ENCODE measurements at regions not wholly inside any gene's neighbourhood (a gene's known extent, or its start where the extent isn't known, plus 50 kb on each side); places are given as distances from the start of the nearest gene placed in this dataset.
A peak's percentile ranks its signal among the peaks of the same experiment; 100 is the strongest.
"Not testable (repeated sequence)": the region's sequence is repeated elsewhere in the genome, so short reads cannot be mapped to it uniquely, and the experiment has no call there.

GRCh38 chr9:67288797-67289196, 296.4 kb upstream of the SPATA31A3 start:
- in situ Hi-C loops (cut with HindIII; ENCODE audit: low pct_unique_long_range_greater_than_20kb, low sequenced_read_pairs); H3K27ac ChIP-seq (ENCODE audit: low read length); H3K36me3 ChIP-seq (ENCODE audit: control insufficient read depth, insufficient read depth, low read length); BruUV-seq (replicated peaks); intact Hi-C loops (cut with micrococcal nuclease; ENCODE audit: unreplicated experiment); ATAC-seq; H3K27me3 ChIP-seq (ENCODE audit: control insufficient read depth, insufficient read depth, low read length); CTCF ChIA-PET; H3K9me3 ChIP-seq (ENCODE audit: control insufficient read depth, insufficient read depth, low read depth, low read length); DNase-seq (ENCODE audit: low read depth, low spot score); POLR2A ChIA-PET; H3K4me3 ChIP-seq (ENCODE audit: low read depth in 2 of 2, low read length in 2 of 2); H3K4me1 ChIP-seq (ENCODE audit: control insufficient read depth, insufficient read depth, low read length): not testable (repeated sequence)

DNA sequence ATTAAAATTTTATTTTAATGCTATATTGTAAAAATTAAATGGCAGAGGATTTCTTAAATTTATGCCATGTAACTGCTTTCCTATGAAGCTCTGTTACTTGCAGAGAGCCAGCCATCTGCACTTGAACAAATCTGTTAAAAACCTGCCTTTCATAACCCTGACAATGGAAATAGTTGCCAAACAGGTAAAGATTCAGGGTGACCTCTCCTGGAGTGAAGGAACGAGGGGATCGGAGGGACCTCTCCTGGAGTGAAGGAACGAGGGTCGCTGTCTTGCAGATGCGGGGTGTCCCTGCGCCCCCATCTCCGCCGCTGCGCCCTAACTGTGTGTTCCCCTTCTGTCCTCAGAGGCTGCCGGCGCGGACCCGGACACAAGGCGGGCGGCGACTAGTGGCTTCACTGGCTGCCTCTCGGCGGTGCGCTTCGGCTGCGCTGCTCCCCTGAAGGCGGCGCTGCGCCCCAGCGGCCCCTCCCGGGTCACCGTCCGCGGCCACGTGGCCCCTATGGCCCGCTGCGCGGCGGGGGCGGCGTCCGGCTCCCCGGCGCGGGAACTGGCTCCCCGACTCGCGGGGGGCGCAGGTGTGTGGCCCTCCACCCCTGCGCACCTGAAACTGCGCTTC, 295.9 kb upstream of the SPATA31A3 start:
- CTCF ChIA-PET; DNase-seq (ENCODE audit: low read depth, low spot score); in situ Hi-C loops (cut with HindIII; ENCODE audit: low pct_unique_long_range_greater_than_20kb, low sequenced_read_pairs); H3K27me3 ChIP-seq (ENCODE audit: control insufficient read depth, insufficient read depth, low read length); H3K4me3 ChIP-seq (ENCODE audit: low read depth in 2 of 2, low read length in 2 of 2); H3K27ac ChIP-seq (ENCODE audit: low read length); H3K4me1 ChIP-seq (ENCODE audit: control insufficient read depth, insufficient read depth, low read length); POLR2A ChIA-PET; BruUV-seq (replicated peaks); H3K36me3 ChIP-seq (ENCODE audit: control insufficient read depth, insufficient read depth, low read length); intact Hi-C loops (cut with micrococcal nuclease; ENCODE audit: unreplicated experiment); H3K9me3 ChIP-seq (ENCODE audit: control insufficient read depth, insufficient read depth, low read depth, low read length): not testable (repeated sequence)
- ATAC-seq = peak; percentile 83

DNA sequence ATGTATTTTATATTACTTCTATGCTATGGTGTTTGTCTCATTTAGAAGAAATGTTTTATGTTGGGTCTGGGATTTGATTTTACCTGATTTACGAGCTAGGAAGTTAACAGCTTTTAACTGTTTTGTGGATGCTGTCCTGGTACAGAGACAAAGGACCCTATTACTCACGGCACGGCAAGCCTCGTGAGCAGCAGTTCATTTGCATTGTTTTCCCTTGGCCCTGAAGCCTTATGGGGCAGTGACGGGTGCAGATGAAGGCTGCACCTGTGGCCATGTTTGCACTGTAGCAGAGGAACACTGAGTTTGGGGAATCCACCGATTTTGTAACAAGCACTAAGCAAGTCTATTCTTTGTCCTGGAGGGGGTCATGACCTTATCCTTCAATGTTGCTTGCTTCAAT, 291.9 kb upstream of the SPATA31A3 start:
- DNase-seq (ENCODE audit: low read depth, low spot score); H3K4me3 ChIP-seq (ENCODE audit: low read depth in 2 of 2, low read length in 2 of 2); H3K36me3 ChIP-seq (ENCODE audit: control insufficient read depth, insufficient read depth, low read length); H3K4me1 ChIP-seq (ENCODE audit: control insufficient read depth, insufficient read depth, low read length); H3K9me3 ChIP-seq (ENCODE audit: control insufficient read depth, insufficient read depth, low read depth, low read length); H3K27me3 ChIP-seq (ENCODE audit: control insufficient read depth, insufficient read depth, low read length); CTCF ChIA-PET; BruUV-seq (replicated peaks); in situ Hi-C loops (cut with HindIII; ENCODE audit: low pct_unique_long_range_greater_than_20kb, low sequenced_read_pairs); intact Hi-C loops (cut with micrococcal nuclease; ENCODE audit: unreplicated experiment); H3K27ac ChIP-seq (ENCODE audit: low read length); POLR2A ChIA-PET; ATAC-seq: not testable (repeated sequence)

DNA sequence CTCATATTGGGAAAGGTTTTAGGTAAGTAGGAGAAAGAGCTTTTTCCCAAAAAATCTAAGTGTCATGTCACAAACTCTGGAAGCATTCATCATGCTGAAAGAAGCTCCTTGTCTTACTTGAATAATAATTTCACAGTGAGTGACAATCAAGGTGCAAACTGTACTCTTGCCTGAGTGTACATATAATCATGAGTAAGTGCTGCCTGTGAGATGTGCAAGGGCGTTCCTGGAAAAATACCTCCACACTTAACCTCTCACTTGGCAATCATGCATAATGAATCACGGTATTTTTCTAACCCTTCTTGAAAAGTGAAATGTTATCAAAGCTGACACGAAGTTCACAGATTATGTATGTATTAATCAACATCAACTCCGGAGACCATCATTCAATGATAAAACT, 289.2 kb upstream of the SPATA31A3 start:
- H3K27me3 ChIP-seq (ENCODE audit: control insufficient read depth, insufficient read depth, low read length); H3K36me3 ChIP-seq (ENCODE audit: control insufficient read depth, insufficient read depth, low read length); BruUV-seq (replicated peaks); intact Hi-C loops (cut with micrococcal nuclease; ENCODE audit: unreplicated experiment); H3K9me3 ChIP-seq (ENCODE audit: control insufficient read depth, insufficient read depth, low read depth, low read length); in situ Hi-C loops (cut with HindIII; ENCODE audit: low pct_unique_long_range_greater_than_20kb, low sequenced_read_pairs); H3K4me3 ChIP-seq (ENCODE audit: low read depth in 2 of 2, low read length in 2 of 2); H3K27ac ChIP-seq (ENCODE audit: low read length); POLR2A ChIA-PET; ATAC-seq; H3K4me1 ChIP-seq (ENCODE audit: control insufficient read depth, insufficient read depth, low read length); CTCF ChIA-PET; DNase-seq (ENCODE audit: low read depth, low spot score): not testable (repeated sequence)

GRCh38 chr9:67269692-67270091, 277.3 kb upstream of the SPATA31A3 start:
- in situ Hi-C loops (cut with HindIII; ENCODE audit: low pct_unique_long_range_greater_than_20kb, low sequenced_read_pairs); H3K4me1 ChIP-seq (ENCODE audit: control insufficient read depth, insufficient read depth, low read length); H3K9me3 ChIP-seq (ENCODE audit: control insufficient read depth, insufficient read depth, low read depth, low read length); CTCF ChIA-PET; POLR2A ChIA-PET; ATAC-seq; H3K27me3 ChIP-seq (ENCODE audit: control insufficient read depth, insufficient read depth, low read length); H3K4me3 ChIP-seq (ENCODE audit: low read depth in 2 of 2, low read length in 2 of 2); BruUV-seq (replicated peaks); H3K27ac ChIP-seq (ENCODE audit: low read length); H3K36me3 ChIP-seq (ENCODE audit: control insufficient read depth, insufficient read depth, low read length); intact Hi-C loops (cut with micrococcal nuclease; ENCODE audit: unreplicated experiment); DNase-seq (ENCODE audit: low read depth, low spot score): not testable (repeated sequence)

GRCh38 chr9:67257894-67258293, 265.5 kb upstream of the SPATA31A3 start:
- H3K27ac ChIP-seq (ENCODE audit: low read length); H3K9me3 ChIP-seq (ENCODE audit: control insufficient read depth, insufficient read depth, low read depth, low read length); ATAC-seq; H3K36me3 ChIP-seq (ENCODE audit: control insufficient read depth, insufficient read depth, low read length); BruUV-seq (replicated peaks); POLR2A ChIA-PET; in situ Hi-C loops (cut with HindIII; ENCODE audit: low pct_unique_long_range_greater_than_20kb, low sequenced_read_pairs); H3K4me3 ChIP-seq (ENCODE audit: low read depth in 2 of 2, low read length in 2 of 2); CTCF ChIA-PET; DNase-seq (ENCODE audit: low read depth, low spot score); intact Hi-C loops (cut with micrococcal nuclease; ENCODE audit: unreplicated experiment); H3K4me1 ChIP-seq (ENCODE audit: control insufficient read depth, insufficient read depth, low read length); H3K27me3 ChIP-seq (ENCODE audit: control insufficient read depth, insufficient read depth, low read length): not testable (repeated sequence)

- H3K27me3 ChIP-seq (ENCODE audit: control insufficient read depth, insufficient read depth, low read length); H3K9me3 ChIP-seq (ENCODE audit: control insufficient read depth, insufficient read depth, low read depth, low read length); in situ Hi-C loops (cut with HindIII; ENCODE audit: low pct_unique_long_range_greater_than_20kb, low sequenced_read_pairs); CTCF ChIA-PET; DNase-seq (ENCODE audit: low read depth, low spot score); ATAC-seq; H3K4me3 ChIP-seq (ENCODE audit: low read depth in 2 of 2, low read length in 2 of 2); POLR2A ChIA-PET; intact Hi-C loops (cut with micrococcal nuclease; ENCODE audit: unreplicated experiment); H3K4me1 ChIP-seq (ENCODE audit: control insufficient read depth, insufficient read depth, low read length); BruUV-seq (replicated peaks); H3K36me3 ChIP-seq (ENCODE audit: control insufficient read depth, insufficient read depth, low read length); H3K27ac ChIP-seq (ENCODE audit: low read length): not testable (repeated sequence)
These were observed 256.6 kb upstream of the SPATA31A3 start for GRCh38 chr9:67248967-67249366.

DNA sequence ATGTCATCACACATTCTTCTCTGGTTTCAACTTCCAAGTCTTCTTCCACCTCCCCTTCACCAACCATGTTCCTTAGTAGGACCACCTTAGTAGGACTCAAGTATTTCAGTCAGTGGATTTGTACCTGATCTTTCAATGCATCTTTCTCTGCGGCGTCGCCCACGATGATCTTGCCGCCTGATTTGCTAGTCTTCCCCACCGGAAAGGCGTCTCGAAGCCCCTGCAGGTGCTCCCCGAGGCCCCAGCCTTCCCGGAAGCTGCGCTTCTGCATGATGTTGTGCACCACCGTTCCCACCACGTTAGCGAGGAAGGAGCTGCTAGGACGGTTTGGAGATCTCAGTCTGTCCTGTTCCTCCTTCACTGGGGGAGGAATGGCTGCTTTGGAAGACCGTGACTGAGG, 219.7 kb upstream of the SPATA31A3 start:
- ATAC-seq; intact Hi-C loops (cut with micrococcal nuclease; ENCODE audit: unreplicated experiment); H3K27ac ChIP-seq (ENCODE audit: low read length); H3K27me3 ChIP-seq (ENCODE audit: control insufficient read depth, insufficient read depth, low read length); H3K9me3 ChIP-seq (ENCODE audit: control insufficient read depth, insufficient read depth, low read depth, low read length); POLR2A ChIA-PET; DNase-seq (ENCODE audit: low read depth, low spot score); H3K36me3 ChIP-seq (ENCODE audit: control insufficient read depth, insufficient read depth, low read length); in situ Hi-C loops (cut with HindIII; ENCODE audit: low pct_unique_long_range_greater_than_20kb, low sequenced_read_pairs); H3K4me1 ChIP-seq (ENCODE audit: control insufficient read depth, insufficient read depth, low read length); BruUV-seq (replicated peaks); H3K4me3 ChIP-seq (ENCODE audit: low read depth in 2 of 2, low read length in 2 of 2); CTCF ChIA-PET: not testable (repeated sequence)

All from Panc1 (cell line).